Ovary (tissue), 3 donors: ENCODE measurements at regions not wholly inside any gene's neighbourhood (a gene's known extent, or its start where the extent isn't known, plus 50 kb on each side); places are given as distances from the start of the nearest gene placed in this dataset.

Experiments
- CTCF ChIP-seq, 3 donors: fragments of 450-650 bp in 2 of 3; fragments of 200-600 bp in 1 of 3; IDR thresholded peaks; one replicate each; pipeline versions ENCODE4 v1.5.1 to v1.8.0; 2016 to 2022; ENCODE audit warnings: antibody characterized with exemption in 3 of 3, mild to moderate bottlenecking in 1 of 3
- POLR2A ChIP-seq: fragments of 450-650 bp; IDR thresholded peaks from one replicate; pipeline ENCODE4 v1.6.1; 2017; ENCODE audit warnings: antibody characterized with exemption, mild to moderate bottlenecking, moderate library complexity
- donor health status: DM: no; HTN: no; CAD: no.

DNA sequence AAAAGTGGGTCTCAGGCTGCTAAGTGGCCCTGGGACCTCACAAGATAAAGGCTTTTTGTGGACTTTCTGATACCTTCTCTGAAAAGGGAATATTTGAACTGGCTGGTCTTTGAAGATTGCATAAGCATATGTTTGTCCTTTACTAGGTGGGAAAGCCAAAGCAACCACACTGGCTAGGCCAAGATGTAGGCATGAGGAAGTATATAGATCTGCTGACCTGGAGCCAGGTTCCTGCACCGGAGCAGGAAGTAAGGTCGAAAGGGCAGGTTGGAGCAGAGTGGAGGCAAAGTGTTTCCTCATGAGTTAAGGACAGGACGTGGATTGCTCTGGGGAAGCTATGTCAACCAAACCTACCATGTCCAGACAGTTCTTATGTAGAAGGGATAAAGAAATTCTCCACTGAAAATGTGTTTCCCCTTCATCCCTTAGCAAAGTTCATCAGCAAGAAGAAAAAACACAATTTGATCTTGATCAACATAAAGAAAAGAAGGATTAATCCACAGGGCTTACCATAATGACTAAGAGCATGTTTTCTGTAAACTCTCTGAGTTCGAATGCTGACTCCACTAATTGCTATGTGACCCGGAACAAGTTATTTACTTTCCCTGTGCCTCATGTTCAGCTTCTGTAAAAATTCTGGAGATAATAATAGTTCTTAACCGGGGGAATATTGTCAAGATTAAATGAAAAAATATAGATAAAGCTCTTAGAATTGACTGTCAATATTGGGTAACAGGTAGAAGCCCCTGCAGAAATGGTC, 156.1 kb upstream of the SRD5A2 start:
- TF ChIP-seq CTCF (IDR thresholded peaks at IDR 0.05) (no peak), POLR2A (no peak)
